GM18507 (cell line): ENCODE measurements at regions not wholly inside any gene's neighbourhood (a gene's known extent, or its start where the extent isn't known, plus 50 kb on each side); places are given as distances from the start of the nearest gene placed in this dataset.
"Not testable (repeated sequence)": the region's sequence is repeated elsewhere in the genome, so short reads cannot be mapped to it uniquely, and the experiment has no call there.

Source experiments
- DNase-seq: peaks from one replicate; pipeline ENCODE4 v3.0.0; 2011; ENCODE audit warnings: low read depth; ENCODE audit not compliant: insufficient read length; ENCODE audit errors: extremely low spot score
- FAIRE-seq: peaks from 2 replicates; lab custom pipeline; 2011; peaks lifted over from hg19 to GRCh38; lab: Jason Lieb, UNC

DNA sequence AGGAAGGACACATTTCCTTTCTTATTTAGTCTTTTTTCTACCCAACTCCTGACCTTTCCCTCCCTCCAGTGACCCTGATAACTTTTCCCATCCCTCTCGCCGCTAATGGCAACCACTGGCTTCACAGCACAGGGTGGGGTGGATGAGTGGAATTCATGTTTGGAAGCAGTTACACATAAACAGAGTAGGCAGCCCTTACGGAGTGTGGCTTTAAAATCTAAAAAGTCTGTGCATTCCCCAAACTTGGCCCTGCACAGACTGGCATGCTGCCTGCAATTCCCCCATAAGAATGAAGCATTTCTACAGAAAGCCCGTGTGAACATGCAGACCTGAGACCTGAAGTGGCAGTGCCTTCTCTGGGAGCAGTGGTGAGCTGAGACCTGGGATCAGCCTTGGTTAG lies 196.7 kb upstream of the ADRA1D start:
- FAIRE-seq = no peak

GRCh38 chr20:4445331-4445730 lies 196.2 kb upstream of the ADRA1D start:
- DNase-seq = no peak
- FAIRE-seq = no peak

More for the DNA sequence above, 196.7 kb upstream of the ADRA1D start:
- DNase-seq = no peak

- DNase-seq (no peak), FAIRE-seq (no peak)
Observed at GRCh38 chr20:4444404-4444803, 195.3 kb upstream of the ADRA1D start.

DNA sequence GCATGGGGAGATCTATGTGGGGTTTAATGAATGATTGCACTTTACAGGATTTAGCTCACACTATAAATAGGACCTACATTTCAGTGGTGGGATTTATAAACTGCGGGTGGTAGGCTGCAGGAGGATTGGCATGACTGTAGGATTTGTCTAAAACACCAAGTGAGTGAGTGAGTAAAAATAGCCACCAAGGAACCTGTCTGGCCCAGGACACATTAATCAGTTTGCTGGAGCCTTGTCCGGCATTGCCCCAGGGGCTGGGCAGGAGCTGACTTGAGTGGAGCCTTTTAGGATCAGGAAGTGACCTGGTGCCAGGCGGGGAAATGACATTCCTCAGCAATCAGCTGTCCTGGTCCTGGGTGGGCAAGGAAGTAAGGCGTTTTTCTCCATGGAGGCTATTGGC lies 193.9 kb upstream of the ADRA1D start:
- FAIRE-seq = no peak
- DNase-seq = no peak

DNA sequence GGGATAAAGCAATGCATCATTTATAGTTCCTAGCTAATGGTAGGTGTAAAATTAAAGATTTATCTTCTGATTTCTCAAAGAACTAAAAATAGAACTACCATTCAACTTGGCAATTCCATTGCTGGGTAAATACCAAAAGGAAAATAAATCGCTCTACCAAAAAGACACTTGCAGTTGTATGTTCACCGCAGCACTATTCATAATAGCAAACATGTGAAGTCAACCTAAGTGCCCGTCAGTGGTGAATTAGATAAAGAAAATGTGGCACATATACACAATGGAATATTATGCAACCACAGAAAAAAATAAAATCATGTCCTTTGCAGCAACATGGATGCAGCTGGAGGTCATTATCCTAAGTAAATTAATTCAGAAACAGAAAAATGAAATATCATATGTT lies 192.8 kb upstream of the ADRA1D start:
- no peak for FAIRE-seq
- no peak for DNase-seq

GRCh38 chr20:4441191-4441590 lies 192.1 kb upstream of the ADRA1D start:
- DNase-seq (no peak), FAIRE-seq (no peak)

DNA sequence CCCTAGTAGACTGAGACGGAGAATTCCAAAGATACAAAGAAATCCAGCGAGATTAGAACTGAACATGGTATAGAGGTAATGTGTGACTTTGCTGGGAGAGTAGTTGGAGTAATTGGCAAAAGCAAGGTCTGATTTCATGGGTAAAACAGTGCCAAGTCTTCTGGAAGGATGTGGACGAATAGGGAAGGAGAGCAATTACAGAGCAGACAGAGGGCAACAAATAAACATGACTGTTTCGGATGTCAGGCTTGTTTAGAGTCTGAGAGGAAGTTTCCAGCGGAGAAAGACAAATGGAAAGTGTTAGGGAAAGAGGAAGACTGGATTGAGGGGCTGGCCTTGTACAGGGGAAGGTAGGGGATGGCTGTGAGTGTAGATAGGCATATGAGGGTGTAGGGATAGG lies 190.4 kb upstream of the ADRA1D start:
- FAIRE-seq (no peak), DNase-seq (no peak)

DNA sequence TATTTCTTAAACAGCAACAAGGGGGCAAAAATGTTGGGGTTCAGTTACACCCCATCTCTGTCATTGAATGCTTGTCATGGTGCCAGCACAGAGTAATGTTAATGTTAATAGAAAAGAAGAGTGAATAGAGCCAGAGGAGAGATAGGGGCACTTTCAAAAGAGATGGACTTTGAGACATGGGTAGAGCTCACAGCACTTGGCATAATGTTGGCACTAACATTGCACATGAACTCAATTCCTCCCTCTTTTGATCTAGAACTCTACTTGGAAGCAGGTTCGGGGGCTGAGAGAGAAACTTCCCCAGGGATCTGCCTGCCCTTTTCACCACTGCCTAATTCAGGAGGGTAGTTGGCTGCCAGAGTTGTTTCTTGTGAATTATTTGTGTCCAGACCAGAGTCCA lies 188.0 kb upstream of the ADRA1D start:
- DNase-seq = no peak
- FAIRE-seq = no peak

- DNase-seq (no peak), FAIRE-seq (no peak)
Observed at GRCh38 chr20:4435671-4436455, 186.8 kb upstream of the ADRA1D start.

- FAIRE-seq = no peak
- DNase-seq = no peak
Observed at GRCh38 chr20:4435225-4435624, 186.1 kb upstream of the ADRA1D start.

- FAIRE-seq = no peak
- DNase-seq = no peak
Observed at GRCh38 chr20:4434681-4435080, 185.6 kb upstream of the ADRA1D start.

DNA sequence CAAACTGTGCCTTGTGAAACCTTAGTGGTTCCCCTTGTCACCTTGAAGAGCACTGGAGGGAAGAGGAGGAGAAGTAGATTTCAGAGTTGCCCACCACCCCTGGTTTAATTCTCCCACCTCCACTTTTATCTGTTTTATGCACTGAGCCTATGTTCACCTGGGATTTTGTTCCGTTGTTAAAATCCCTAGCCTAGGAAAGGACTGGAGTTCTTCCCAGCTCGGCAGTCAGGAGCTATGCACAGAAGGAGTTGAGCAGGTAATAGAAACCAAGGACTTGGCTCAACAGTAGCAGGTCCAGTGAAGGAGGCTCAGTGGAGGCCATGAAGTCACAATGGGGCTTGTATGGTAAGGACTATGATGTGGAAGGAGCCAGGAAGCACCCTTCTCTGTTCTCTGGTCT lies 182.4 kb upstream of the ADRA1D start:
- DNase-seq = no peak
- FAIRE-seq = no peak

- DNase-seq, FAIRE-seq: not testable (repeated sequence)
Observed at GRCh38 chr20:4430826-4431225, 181.7 kb upstream of the ADRA1D start.

GRCh38 chr20:4427940-4428586 lies 179.0 kb upstream of the ADRA1D start:
- DNase-seq (no peak), FAIRE-seq (no peak)

- DNase-seq = no peak
- no peak for FAIRE-seq
Observed at GRCh38 chr20:4418141-4418540, 169.1 kb upstream of the ADRA1D start.

- DNase-seq = no peak
- FAIRE-seq = no peak
Observed at GRCh38 chr20:4415281-4415680, 166.2 kb upstream of the ADRA1D start.

DNA sequence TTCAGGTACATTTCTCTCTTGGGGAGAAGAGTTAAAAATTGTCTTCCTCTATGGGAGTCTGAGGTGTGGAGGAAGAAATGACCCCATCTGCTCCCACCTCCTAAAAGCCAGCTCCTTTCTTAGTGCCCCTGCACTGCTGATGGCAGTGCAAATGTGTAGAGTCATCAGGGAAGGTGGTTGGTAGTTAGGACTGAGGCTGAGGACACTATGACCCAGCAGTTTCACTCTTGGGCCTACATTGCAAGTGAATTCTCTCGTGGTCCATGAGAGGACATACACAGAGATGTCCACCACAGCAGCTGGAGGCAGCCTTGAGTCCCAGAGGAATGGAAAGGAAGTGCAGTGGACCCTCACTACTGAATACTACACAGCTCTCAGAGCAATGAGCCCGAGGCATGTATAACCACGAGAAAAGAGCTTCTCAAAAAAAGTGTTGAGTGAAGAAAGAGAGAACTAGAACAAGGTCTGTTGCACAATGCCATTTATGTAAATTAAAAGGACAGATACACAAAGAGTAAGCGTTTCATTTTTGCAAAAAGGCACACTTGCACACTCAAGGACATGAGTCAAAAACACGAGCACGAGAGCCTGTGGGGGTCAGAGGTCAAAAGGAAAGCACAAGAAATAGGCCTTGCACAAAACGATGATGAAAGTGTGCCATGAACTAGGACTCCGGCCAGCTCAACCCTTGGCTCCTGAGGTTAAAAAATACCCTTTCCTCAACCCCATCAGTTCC lies 164.4 kb upstream of the ADRA1D start:
- FAIRE-seq (no peak), DNase-seq (no peak)

- FAIRE-seq = no peak
Observed at GRCh38 chr20:4412216-4412615, 163.1 kb upstream of the ADRA1D start.

GRCh38 chr20:4411744-4412143 lies 162.7 kb upstream of the ADRA1D start:
- FAIRE-seq = no peak

More at GRCh38 chr20:4412216-4412615, 163.1 kb upstream of the ADRA1D start:
- DNase-seq = no peak

DNA sequence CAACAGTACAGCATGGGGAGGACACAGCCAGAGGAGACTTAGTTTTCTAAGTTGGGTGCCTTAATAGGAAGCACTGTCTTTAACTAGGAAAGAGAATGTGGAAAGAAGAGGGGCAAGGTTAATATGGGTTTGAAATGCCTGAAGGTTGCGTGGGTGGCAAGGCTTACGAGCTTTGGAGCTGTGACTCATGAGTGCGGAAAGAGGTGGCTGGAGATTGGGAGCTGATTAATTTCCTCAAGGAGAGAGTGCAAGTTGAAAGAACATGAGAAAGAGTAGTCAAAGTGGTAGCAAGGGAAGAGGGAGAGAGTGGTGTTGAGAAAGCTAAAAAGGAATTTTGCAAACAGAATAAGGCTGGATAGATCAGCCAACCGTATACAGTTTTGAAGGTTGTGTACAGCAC lies 157.5 kb upstream of the ADRA1D start:
- FAIRE-seq (no peak), DNase-seq (no peak)

More at GRCh38 chr20:4411744-4412143, 162.7 kb upstream of the ADRA1D start:
- DNase-seq = no peak
